Keratinocyte (primary cell): ENCODE measurements at regions not wholly inside any gene's neighbourhood (a gene's known extent, or its start where the extent isn't known, plus 50 kb on each side); places are given as distances from the start of the nearest gene placed in this dataset.

Experiments used
- EZH2 ChIP-seq: IDR thresholded peaks from one replicate; pipeline ENCODE4 v1.6.1; 2012; ENCODE audit warnings: inconsistent platforms, mild to moderate bottlenecking, low read length, moderate library complexity
- TF ChIP-seq, protein P1 (sequence below), 3 experiments: IDR thresholded peaks in 1 of 3; conservative IDR thresholded peaks in 1 of 3; optimal IDR thresholded peaks in 1 of 3; 2 replicates in 2 of 3; 3 replicates in 1 of 3; pipeline versions ENCODE3 to v1.5.1; 2011; ENCODE audit warnings: low read length in 3 of 3, mild to moderate bottlenecking in 3 of 3, moderate library complexity in 2 of 3, control low read depth in 1 of 3, inconsistent platforms in 1 of 3; ENCODE audit not compliant: insufficient read depth in 2 of 3; ENCODE audit errors: extremely low read depth in 1 of 3

GRCh38 chr2:104429639-104430358 is 424.1 kb upstream of the POU3F3 start:
- TF ChIP-seq, protein P1, sequence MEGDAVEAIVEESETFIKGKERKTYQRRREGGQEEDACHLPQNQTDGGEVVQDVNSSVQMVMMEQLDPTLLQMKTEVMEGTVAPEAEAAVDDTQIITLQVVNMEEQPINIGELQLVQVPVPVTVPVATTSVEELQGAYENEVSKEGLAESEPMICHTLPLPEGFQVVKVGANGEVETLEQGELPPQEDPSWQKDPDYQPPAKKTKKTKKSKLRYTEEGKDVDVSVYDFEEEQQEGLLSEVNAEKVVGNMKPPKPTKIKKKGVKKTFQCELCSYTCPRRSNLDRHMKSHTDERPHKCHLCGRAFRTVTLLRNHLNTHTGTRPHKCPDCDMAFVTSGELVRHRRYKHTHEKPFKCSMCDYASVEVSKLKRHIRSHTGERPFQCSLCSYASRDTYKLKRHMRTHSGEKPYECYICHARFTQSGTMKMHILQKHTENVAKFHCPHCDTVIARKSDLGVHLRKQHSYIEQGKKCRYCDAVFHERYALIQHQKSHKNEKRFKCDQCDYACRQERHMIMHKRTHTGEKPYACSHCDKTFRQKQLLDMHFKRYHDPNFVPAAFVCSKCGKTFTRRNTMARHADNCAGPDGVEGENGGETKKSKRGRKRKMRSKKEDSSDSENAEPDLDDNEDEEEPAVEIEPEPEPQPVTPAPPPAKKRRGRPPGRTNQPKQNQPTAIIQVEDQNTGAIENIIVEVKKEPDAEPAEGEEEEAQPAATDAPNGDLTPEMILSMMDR (optimal IDR thresholded peaks at IDR 0.05 in 1 of 3, IDR thresholded peaks at IDR 0.05 in 1 of 3, conservative IDR thresholded peaks at IDR 0.05 in 1 of 3; ENCODE audit: extremely low read depth in 1 of 3, insufficient read depth in 2 of 3, low read length in 3 of 3), result no peak
- no peak for TF ChIP-seq EZH2
